ENCODE measurements at regions not wholly inside any gene's neighbourhood (a gene's known extent, or its start where the extent isn't known, plus 50 kb on each side); places are given as distances from the start of the nearest gene placed in this dataset.

GRCh38 chr2:103669531-103669930, 907.7 kb downstream of the TMEM182 start:
- ChIA-PET CTCF (no interaction called here), POLR2A (ENCODE audit: low non-redundant PET) (no interaction called here)
- H3K36me3 ChIP-seq (ENCODE audit: insufficient read depth, low read length, poor library complexity, severe bottlenecking): no peaks in the 10 kb centered on the region
- no peak overlapping the region for H3K27ac ChIP-seq (ENCODE audit: low read depth, low read length, poor library complexity, severe bottlenecking)
- TF ChIP-seq CTCF (conservative IDR thresholded peaks at IDR 0.05; ENCODE audit: low read depth, low read length): no peak
- no peak for TF ChIP-seq EZH2 (IDR thresholded peaks at IDR 0.05; ENCODE audit: borderline replicate concordance, low read depth, low read length, poor library complexity, severe bottlenecking)
- no peaks in the 10 kb centered on the region for H3K4me1 ChIP-seq (ENCODE audit: insufficient read depth, low read length, poor library complexity, severe bottlenecking)
- no TSS peak for BruUV-seq (replicated peaks)
- H3K4me3 ChIP-seq (ENCODE audit: low read depth, low read length, poor library complexity, severe bottlenecking): no peak overlapping the region
- no peaks in the 10 kb centered on the region for H3K27me3 ChIP-seq (replicated peaks; ENCODE audit: insufficient read depth, low read depth, low read length, poor library complexity)
- intact Hi-C loops (cut with micrococcal nuclease; ENCODE audit: unreplicated experiment): no loop called here
- DNase-seq (ENCODE audit: low spot score): no peak
- H3K9me3 ChIP-seq (ENCODE audit: low read depth, low read length, poor library complexity, severe bottlenecking): no peaks in the 10 kb centered on the region
